ENCODE measurements at regions not wholly inside any gene's neighbourhood (a gene's known extent, or its start where the extent isn't known, plus 50 kb on each side); places are given as distances from the start of the nearest gene placed in this dataset.

GRCh38 chr5:124651663-124652513, 94.6 kb downstream of the ZNF608 start (continued):
- no peak for TF ChIP-seq ZNF518B (CRISPR knock-in tag; IDR thresholded peaks at IDR 0.05)
- peak; percentile 73 for TF ChIP-seq BHLHE40 (IDR thresholded peaks at IDR 0.05; ENCODE audit: low read length)
- TF ChIP-seq NR3C1 (CRISPR knock-in tag; IDR thresholded peaks at IDR 0.05) = no peak
- TF ChIP-seq ZNF655 (CRISPR knock-in tag; IDR thresholded peaks at IDR 0.05) = no peak
- TF ChIP-seq ZKSCAN1 (IDR thresholded peaks at IDR 0.05; ENCODE audit: low read depth, low read length) = no peak
- TF ChIP-seq ZBTB33 (CRISPR knock-in tag; IDR thresholded peaks at IDR 0.05) = peak; percentile 67
- TF ChIP-seq CREB3 (tag; conservative IDR thresholded peaks at IDR 0.05; ENCODE audit: low read depth) = no peak; the same call in 1 of the 2 replicates

All from K562 (cell line).